H9 (cell line): ENCODE measurements at regions not wholly inside any gene's neighbourhood (a gene's known extent, or its start where the extent isn't known, plus 50 kb on each side); places are given as distances from the start of the nearest gene placed in this dataset.

Experiments
- DNase-seq: peaks from one replicate; pipeline ENCODE4 v3.0.0-alpha.2; 2017
- H2AFZ ChIP-seq: one replicate; pipeline ENCODE4 v1.6.1; 2013; ENCODE audit warnings: mild to moderate bottlenecking, low read length, control low read depth, moderate library complexity
- H2AK5ac ChIP-seq: 2 replicates; pipeline ENCODE4 v1.6.1; 2013; ENCODE audit warnings: low read length, control low read depth, mixed read lengths; ENCODE audit not compliant: insufficient read length
- H2BK120ac ChIP-seq: one replicate; pipeline ENCODE4 v1.6.1; 2013; ENCODE audit warnings: low read depth, mild to moderate bottlenecking, low read length, control low read depth, inconsistent platforms; ENCODE audit not compliant: poor library complexity, severe bottlenecking
- H2BK12ac ChIP-seq: 2 replicates; pipeline ENCODE4 v1.6.1; 2013; ENCODE audit warnings: low read length, control low read depth, mixed read lengths, low read depth; ENCODE audit not compliant: insufficient read length
- H2BK15ac ChIP-seq: 2 replicates; pipeline ENCODE4 v1.6.1; 2013; ENCODE audit warnings: low read depth, low read length, control low read depth
- H2BK20ac ChIP-seq: one replicate; pipeline ENCODE4 v1.6.1; 2013; ENCODE audit warnings: low read depth, mild to moderate bottlenecking, low read length, control low read depth, inconsistent platforms; ENCODE audit not compliant: poor library complexity, severe bottlenecking
- H2BK5ac ChIP-seq: 2 replicates; pipeline ENCODE4 v1.6.1; 2013; ENCODE audit warnings: low read length, control low read depth, mixed read lengths; ENCODE audit not compliant: insufficient read length
- H3K14ac ChIP-seq: 2 replicates; pipeline ENCODE4 v1.6.1; 2013; ENCODE audit warnings: low read length, control low read depth; ENCODE audit not compliant: insufficient read depth
- H3K18ac ChIP-seq: 2 replicates; pipeline ENCODE4 v1.6.1; 2013; ENCODE audit warnings: low read depth, mild to moderate bottlenecking, mixed read lengths, low read length, control low read depth; ENCODE audit not compliant: insufficient read length
- H3K23ac ChIP-seq: 2 replicates; pipeline ENCODE4 v1.6.1; 2013; ENCODE audit warnings: low read length, control low read depth, mixed read lengths, low read depth; ENCODE audit not compliant: insufficient read length
- H3K23me2 ChIP-seq: 2 replicates; pipeline ENCODE4 v1.6.1; 2013; ENCODE audit warnings: low read depth, mild to moderate bottlenecking, mixed read lengths, low read length, control low read depth; ENCODE audit not compliant: insufficient read length, poor library complexity, severe bottlenecking
- H3K27ac ChIP-seq: 2 replicates; pipeline ENCODE4 v1.5.1; 2013; ENCODE audit warnings: low read length, control low read depth, mixed read lengths, low read depth; ENCODE audit not compliant: insufficient read length
- H3K27me3 ChIP-seq: 2 replicates; pipeline ENCODE4 v1.6.1; 2013; ENCODE audit warnings: low read length, control low read depth, inconsistent platforms; ENCODE audit not compliant: insufficient read depth
- H3K4ac ChIP-seq: 2 replicates; pipeline ENCODE4 v1.6.1; 2013; ENCODE audit warnings: low read depth, mild to moderate bottlenecking, control low read depth, inconsistent platforms, low read length, moderate library complexity
- H3K4me1 ChIP-seq: 2 replicates; pipeline ENCODE4 v1.6.1; 2013; ENCODE audit warnings: low read length, control low read depth, inconsistent platforms; ENCODE audit not compliant: insufficient read depth
- H3K4me2 ChIP-seq: 2 replicates; pipeline ENCODE4 v1.6.1; 2013; ENCODE audit warnings: low read length, control low read depth, mixed read lengths; ENCODE audit not compliant: insufficient read length, insufficient read depth
- H3K56ac ChIP-seq: 2 replicates; pipeline ENCODE4 v1.6.1; 2013; ENCODE audit warnings: low read depth, mild to moderate bottlenecking, mixed read lengths, low read length, control low read depth; ENCODE audit not compliant: insufficient read length
- H3K79me1 ChIP-seq: 2 replicates; pipeline ENCODE4 v1.6.1; 2013; ENCODE audit warnings: low read depth, mild to moderate bottlenecking, moderate library complexity, low read length, control low read depth, inconsistent platforms; ENCODE audit not compliant: insufficient read depth, poor library complexity, severe bottlenecking
- H3K79me2 ChIP-seq: 2 replicates; pipeline ENCODE4 v1.6.1; 2013; ENCODE audit warnings: low read length, control low read depth, inconsistent platforms; ENCODE audit not compliant: insufficient read depth
- H3K9ac ChIP-seq: 2 replicates; pipeline ENCODE4 v1.6.1; 2013; ENCODE audit warnings: low read length, control low read depth, mixed read lengths; ENCODE audit not compliant: insufficient read length; ENCODE audit errors: extremely low read depth
- H3K9me3 ChIP-seq: one replicate; pipeline ENCODE4 v1.6.1; 2013; ENCODE audit warnings: low read depth, low read length, inconsistent platforms; ENCODE audit not compliant: control insufficient read depth
- H3T11ph ChIP-seq: one replicate; pipeline ENCODE4 v1.6.1; 2013; ENCODE audit warnings: mild to moderate bottlenecking, low read length, control low read depth, inconsistent platforms
- H4K20me1 ChIP-seq: one replicate; pipeline ENCODE4 v1.6.1; 2013; ENCODE audit not compliant: control insufficient read depth, insufficient read length, insufficient read depth
- H4K5ac ChIP-seq: 2 replicates; pipeline ENCODE4 v1.6.1; 2013; ENCODE audit warnings: low read depth, mild to moderate bottlenecking, mixed read lengths, low read length, control low read depth; ENCODE audit not compliant: insufficient read length
- H4K8ac ChIP-seq: replicated peaks from 2 replicates; pipeline ENCODE4 v1.6.1; 2013; ENCODE audit warnings: low read length, control low read depth, mixed read lengths, low read depth; ENCODE audit not compliant: insufficient read length
- H4K91ac ChIP-seq: 2 replicates; pipeline ENCODE4 v1.6.1; 2013; ENCODE audit warnings: low read depth, mild to moderate bottlenecking, moderate library complexity, mixed read lengths, low read length, control low read depth; ENCODE audit not compliant: insufficient read length
- H3K27ac Mint-ChIP-seq, 3 experiments: 2 replicates in 2 of 3; 3 replicates in 1 of 3; pipeline ENCODE4 v1.8.0; 2020 to 2021; ENCODE audit warnings: mixed read lengths in 3 of 3, mild to moderate bottlenecking in 1 of 3, moderate library complexity in 1 of 3
- H3K27me3 Mint-ChIP-seq: 2 replicates; pipeline ENCODE4 v1.8.0; 2021; ENCODE audit warnings: low read depth, mild to moderate bottlenecking, moderate library complexity, mixed read lengths
- H3K36me3 Mint-ChIP-seq, 3 experiments: 2 replicates in 2 of 3; 3 replicates in 1 of 3; pipeline ENCODE4 v1.8.0; 2020 to 2021; ENCODE audit warnings: low read depth in 3 of 3, mixed read lengths in 3 of 3; ENCODE audit not compliant: insufficient read depth in 1 of 3
- H3K4me1 Mint-ChIP-seq, 2 experiments: 2 replicates each; pipeline ENCODE4 v1.8.0; 2020; ENCODE audit warnings: mixed read lengths in 2 of 2
- H3K4me3 Mint-ChIP-seq, 2 experiments: 2 replicates in 1 of 2; 3 replicates in 1 of 2; pipeline ENCODE4 v1.8.0; 2020 to 2021; ENCODE audit warnings: mild to moderate bottlenecking in 2 of 2, mixed read lengths in 2 of 2, moderate library complexity in 1 of 2
- H3K9me3 Mint-ChIP-seq, 2 experiments: 2 replicates in 1 of 2; 3 replicates in 1 of 2; pipeline ENCODE4 v1.8.0; 2020; ENCODE audit warnings: mild to moderate bottlenecking in 2 of 2, mixed read lengths in 2 of 2, moderate library complexity in 1 of 2
- CTCF ChIP-seq: fragments of 200-600 bp; sonication (generic); conservative IDR thresholded peaks from 3 replicates; pipeline ENCODE4 v1.8.0; 2021; ENCODE audit warnings: antibody characterized with exemption, mild to moderate bottlenecking
- WGBS: extraction: QIAGEN DNeasy Blood & Tissue Kit; methylation state at CpG from one replicate; pipeline ENCODE4 v1.1.7; 2013; ENCODE audit warnings: missing lambda C conversion rate, low lambda C conversion rate, mixed read lengths; ENCODE audit not compliant: insufficient read length; ENCODE audit errors: extremely low coverage; 5-methylcytosine and 5-hydroxymethylcytosine counted together

- no peak overlapping the region for H3K23ac ChIP-seq
- H3K27ac Mint-ChIP-seq: no peak overlapping the region
- DNase-seq: no peak
- H2BK20ac ChIP-seq: no peak overlapping the region
- H3K27me3 Mint-ChIP-seq: no peaks in the 10 kb centered on the region
- H2AK5ac ChIP-seq: no peak overlapping the region
- no peaks in the 10 kb centered on the region for H4K20me1 ChIP-seq
- H3K36me3 Mint-ChIP-seq: peaks cover 0 to 6% (median 0%) of the 10 kb centered on the region in 3 experiments; a peak in 2 of 7 replicates
- H3K9me3 ChIP-seq: no peaks in the 10 kb centered on the region
- H4K91ac ChIP-seq: no peak overlapping the region
- H3K18ac ChIP-seq: no peak overlapping the region
- H3K27me3 ChIP-seq: no peaks in the 10 kb centered on the region
- H3K14ac ChIP-seq: no peak overlapping the region
- TF ChIP-seq CTCF: no peak
- H3K56ac ChIP-seq: no peak overlapping the region
- no peak overlapping the region for H2BK5ac ChIP-seq
- H3K4me1 ChIP-seq: no peaks in the 10 kb centered on the region
- no peaks in the 10 kb centered on the region for H3K4me1 Mint-ChIP-seq
- H2BK12ac ChIP-seq: no peak overlapping the region
- no peak overlapping the region for H2AFZ ChIP-seq
- no peak overlapping the region for H3K27ac ChIP-seq
- no peak overlapping the region for H4K8ac ChIP-seq
- no peak overlapping the region for H3T11ph ChIP-seq
- H3K79me1 ChIP-seq: no peaks in the 10 kb centered on the region
- no CpG with 5 or more reads among the region's 4 CpGs for WGBS
- H3K9ac ChIP-seq: no peak overlapping the region
- H3K79me2 ChIP-seq: no peaks in the 10 kb centered on the region
- no peak overlapping the region for H2BK120ac ChIP-seq
- H3K9me3 Mint-ChIP-seq: peaks cover under 1 to 1% of the 10 kb centered on the region in 2 experiments; a peak in 3 of 5 replicates
- H3K4me2 ChIP-seq: no peak overlapping the region
- H2BK15ac ChIP-seq: no peak overlapping the region
- no peak overlapping the region for H4K5ac ChIP-seq
- H3K4ac ChIP-seq: no peak overlapping the region
- no peak overlapping the region for H3K4me3 Mint-ChIP-seq
- H3K23me2 ChIP-seq: no peaks in the 10 kb centered on the region
Measured at GRCh38 chr2:34909992-34910705, 1311.0 kb upstream of the FAM98A start.
